PC-9 (cell line): ENCODE measurements at regions not wholly inside any gene's neighbourhood (a gene's known extent, or its start where the extent isn't known, plus 50 kb on each side); places are given as distances from the start of the nearest gene placed in this dataset.

Source experiments
- EZH2 ChIP-seq: fragments of 200-600 bp; sonication (generic); IDR thresholded peaks from 2 replicates; pipeline ENCODE4 v1.8.0; 2017; ENCODE audit warnings: antibody characterized with exemption, low read depth
- TF ChIP-seq, protein P1 (sequence below): fragments of 200-600 bp; sonication (generic); conservative IDR thresholded peaks from 2 replicates; pipeline ENCODE4 v1.6.1; 2017; ENCODE audit warnings: mixed run types, antibody characterized with exemption, mild to moderate bottlenecking, moderate library complexity

DNA sequence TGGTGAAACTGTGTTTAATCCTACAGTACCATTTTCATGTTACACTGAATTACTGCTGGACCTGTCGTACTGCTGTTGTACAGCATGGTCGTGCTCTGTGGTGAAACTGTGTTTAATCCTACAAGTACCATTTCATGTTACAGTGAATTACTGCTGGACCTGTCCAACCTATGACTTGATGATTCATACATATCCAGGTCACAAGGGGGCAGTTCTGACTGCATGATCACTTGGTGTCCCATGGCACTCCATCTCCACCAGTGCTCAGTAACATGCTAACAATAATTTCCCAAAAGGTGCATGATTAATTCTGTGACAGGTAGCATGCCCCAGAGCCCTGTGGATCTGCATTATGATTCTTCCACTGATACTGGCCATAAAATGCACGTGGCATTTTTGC is 101.6 kb downstream of the ADCYAP1 start:
- TF ChIP-seq, protein P1, sequence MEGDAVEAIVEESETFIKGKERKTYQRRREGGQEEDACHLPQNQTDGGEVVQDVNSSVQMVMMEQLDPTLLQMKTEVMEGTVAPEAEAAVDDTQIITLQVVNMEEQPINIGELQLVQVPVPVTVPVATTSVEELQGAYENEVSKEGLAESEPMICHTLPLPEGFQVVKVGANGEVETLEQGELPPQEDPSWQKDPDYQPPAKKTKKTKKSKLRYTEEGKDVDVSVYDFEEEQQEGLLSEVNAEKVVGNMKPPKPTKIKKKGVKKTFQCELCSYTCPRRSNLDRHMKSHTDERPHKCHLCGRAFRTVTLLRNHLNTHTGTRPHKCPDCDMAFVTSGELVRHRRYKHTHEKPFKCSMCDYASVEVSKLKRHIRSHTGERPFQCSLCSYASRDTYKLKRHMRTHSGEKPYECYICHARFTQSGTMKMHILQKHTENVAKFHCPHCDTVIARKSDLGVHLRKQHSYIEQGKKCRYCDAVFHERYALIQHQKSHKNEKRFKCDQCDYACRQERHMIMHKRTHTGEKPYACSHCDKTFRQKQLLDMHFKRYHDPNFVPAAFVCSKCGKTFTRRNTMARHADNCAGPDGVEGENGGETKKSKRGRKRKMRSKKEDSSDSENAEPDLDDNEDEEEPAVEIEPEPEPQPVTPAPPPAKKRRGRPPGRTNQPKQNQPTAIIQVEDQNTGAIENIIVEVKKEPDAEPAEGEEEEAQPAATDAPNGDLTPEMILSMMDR: no peak
- no peak for TF ChIP-seq EZH2
